ENCODE measurements at regions not wholly inside any gene's neighbourhood (a gene's known extent, or its start where the extent isn't known, plus 50 kb on each side); places are given as distances from the start of the nearest gene placed in this dataset.

DNA sequence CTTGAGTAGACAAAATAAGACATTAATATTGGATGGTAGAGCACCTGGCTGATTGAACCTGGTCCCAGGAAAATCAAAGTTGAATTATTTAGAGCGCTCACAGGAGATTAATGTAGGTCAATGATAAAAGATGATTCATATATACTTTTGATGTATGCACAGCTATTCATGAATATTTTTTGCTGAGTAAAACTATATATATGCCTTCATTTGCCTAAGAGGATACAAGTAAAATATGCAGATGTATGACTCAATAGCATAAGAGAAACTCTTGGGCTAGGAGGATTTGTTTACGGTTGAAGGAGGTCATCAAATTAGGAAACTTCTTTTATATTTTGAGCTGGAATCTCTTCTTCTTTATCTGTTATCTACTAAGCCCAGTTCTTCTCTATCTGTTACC lies 202.7 kb upstream of the HS3ST1 start:
- DNase-seq = no peak
- CTCF ChIA-PET = no interaction called here
- Mint-ChIP-seq H3K27me3 (no peaks in the 10 kb centered on the region), H3K36me3 (no peaks in the 10 kb centered on the region), H3K4me1 (no peaks in the 10 kb centered on the region), H3K9me3 (peaks cover 3% of the 10 kb centered on the region), H3K27ac (no peak overlapping the region), H3K4me3 (no peak overlapping the region)

DNA sequence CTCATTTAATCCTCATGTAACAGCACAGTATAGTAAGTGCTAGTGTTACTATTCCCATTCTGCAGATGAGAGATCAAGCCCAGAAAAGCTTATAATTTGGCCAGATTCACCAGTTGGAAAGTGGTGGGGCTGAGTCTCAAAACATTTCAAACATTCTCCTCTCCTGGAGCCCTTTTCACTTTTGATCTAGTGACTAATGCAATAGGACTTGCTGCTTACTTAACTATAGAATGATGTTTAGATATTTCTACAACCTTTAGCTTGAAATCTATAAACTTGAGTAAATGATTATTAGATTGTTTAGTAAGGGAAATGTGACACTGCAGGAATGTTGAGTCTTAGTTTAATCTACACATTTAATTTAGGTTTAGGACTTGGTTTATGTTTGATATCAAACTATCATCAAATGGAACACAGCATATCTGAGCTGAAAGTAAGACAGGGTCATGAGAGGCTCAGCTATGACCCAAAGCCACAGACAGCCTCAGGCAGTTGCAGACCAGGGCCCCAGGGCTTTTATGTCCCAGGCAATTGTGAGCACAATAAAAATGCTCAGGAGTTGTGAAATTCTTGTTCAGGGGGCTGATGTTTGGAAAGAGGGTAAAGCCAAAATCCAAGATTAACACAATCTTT lies 199.5 kb upstream of the HS3ST1 start:
- no peaks in the 10 kb centered on the region for H3K27me3 Mint-ChIP-seq
- H3K4me1 Mint-ChIP-seq = no peaks in the 10 kb centered on the region
- no peak for DNase-seq
- no peaks in the 10 kb centered on the region for H3K36me3 Mint-ChIP-seq
- CTCF ChIA-PET = no interaction called here
- H3K27ac Mint-ChIP-seq = no peak overlapping the region
- H3K9me3 Mint-ChIP-seq = no peaks in the 10 kb centered on the region
- H3K4me3 Mint-ChIP-seq = no peak overlapping the region

DNA sequence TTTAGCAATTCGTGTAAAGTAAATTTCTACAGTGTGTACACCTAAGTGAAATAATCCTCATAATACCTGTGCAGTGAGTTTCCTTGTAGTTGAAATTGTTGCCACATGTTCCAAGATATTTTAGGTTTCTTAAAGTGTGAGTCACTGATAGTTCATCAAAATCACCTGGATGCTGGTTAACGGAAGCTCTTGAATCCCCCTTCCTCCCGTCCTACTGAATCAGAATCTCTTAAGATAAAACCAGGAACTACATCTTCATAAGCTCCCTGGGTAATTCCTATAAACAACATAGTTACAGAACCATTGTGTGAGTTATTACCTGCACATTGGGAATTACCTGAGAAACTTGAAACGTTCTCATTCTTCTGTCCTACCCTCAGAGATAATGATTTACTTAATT lies 197.4 kb upstream of the HS3ST1 start:
- CTCF ChIA-PET = no interaction called here
- Mint-ChIP-seq H3K4me3 (no peak overlapping the region), H3K27me3 (no peaks in the 10 kb centered on the region), H3K9me3 (no peaks in the 10 kb centered on the region), H3K36me3 (no peaks in the 10 kb centered on the region), H3K4me1 (no peaks in the 10 kb centered on the region), H3K27ac (no peak overlapping the region)
- DNase-seq = no peak

DNA sequence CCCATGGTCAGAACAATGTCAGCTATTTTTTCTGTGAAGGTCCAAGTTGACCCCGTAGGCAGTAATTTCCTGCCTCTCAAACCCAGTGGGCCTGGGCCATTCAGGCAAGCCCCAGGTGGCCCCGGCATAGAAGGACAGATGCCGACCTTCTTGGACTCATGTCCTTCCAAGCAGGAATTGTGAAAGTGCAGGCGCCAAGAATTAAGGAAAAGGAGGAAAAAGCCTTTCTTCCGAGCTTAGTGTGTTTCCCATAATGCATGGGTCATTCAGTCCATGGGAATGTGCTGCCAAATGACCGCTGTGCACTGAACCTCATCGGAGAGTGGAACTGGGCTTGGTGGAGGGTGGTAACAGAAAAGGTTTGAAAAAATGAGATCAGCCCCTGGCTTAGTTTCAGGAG lies 196.5 kb upstream of the HS3ST1 start:
- no peak for DNase-seq
- no peak overlapping the region for H3K27ac Mint-ChIP-seq
- CTCF ChIA-PET = interaction anchor here (0.8 kb wide), 1 partner anchor 205 kb away, joined by 3 read pairs; no protein-coding TSS in a partner anchor
- H3K4me1 Mint-ChIP-seq = no peaks in the 10 kb centered on the region
- no peaks in the 10 kb centered on the region for H3K27me3 Mint-ChIP-seq
- no peaks in the 10 kb centered on the region for H3K36me3 Mint-ChIP-seq
- no peaks in the 10 kb centered on the region for H3K9me3 Mint-ChIP-seq
- H3K4me3 Mint-ChIP-seq = no peak overlapping the region

DNA sequence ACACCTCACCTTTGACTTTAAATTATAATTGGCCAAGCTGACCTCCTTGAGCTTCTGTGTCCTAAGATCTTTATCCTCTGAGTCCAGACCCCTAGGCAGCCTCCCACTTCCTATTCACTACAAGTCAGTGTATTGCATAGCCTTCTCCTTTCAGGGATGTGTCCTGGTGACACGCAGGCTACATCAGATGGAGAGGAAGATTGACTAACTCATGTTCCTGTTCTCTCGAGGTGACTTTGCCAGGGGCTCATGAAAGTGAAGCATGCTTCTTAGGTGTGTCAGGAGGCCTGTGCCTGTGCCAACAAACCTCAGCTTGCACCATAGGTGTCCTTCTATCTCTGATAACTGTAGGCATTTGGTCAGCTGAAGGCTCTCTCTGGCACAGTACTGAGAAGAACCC lies 195.7 kb upstream of the HS3ST1 start:
- no peak for DNase-seq
- no peaks in the 10 kb centered on the region for H3K9me3 Mint-ChIP-seq
- CTCF ChIA-PET = interaction anchor here (0.8 kb wide), 1 partner anchor 204 kb away, joined by 3 read pairs; no protein-coding TSS in a partner anchor
- H3K4me3 Mint-ChIP-seq = no peak overlapping the region
- no peaks in the 10 kb centered on the region for H3K4me1 Mint-ChIP-seq
- no peak overlapping the region for H3K27ac Mint-ChIP-seq
- no peaks in the 10 kb centered on the region for H3K36me3 Mint-ChIP-seq
- no peaks in the 10 kb centered on the region for H3K27me3 Mint-ChIP-seq

DNA sequence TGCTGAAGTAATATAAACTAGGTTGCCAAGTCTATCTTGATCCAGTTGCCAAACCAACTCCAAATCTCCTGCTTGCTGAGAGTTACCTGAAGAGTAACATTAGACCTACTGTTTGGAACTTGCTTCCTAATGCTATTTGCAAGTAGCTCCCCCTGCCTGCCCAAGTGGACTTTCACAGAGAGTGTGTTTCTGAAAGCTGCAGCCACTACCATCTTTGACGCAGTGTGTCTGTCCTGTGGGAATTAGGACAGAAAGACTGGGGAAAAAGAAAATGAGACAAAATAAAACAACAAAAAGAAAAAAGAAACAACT lies 195.0 kb upstream of the HS3ST1 start:
- Mint-ChIP-seq H3K36me3 (no peaks in the 10 kb centered on the region), H3K4me1 (no peaks in the 10 kb centered on the region), H3K4me3 (no peak overlapping the region), H3K9me3 (no peaks in the 10 kb centered on the region), H3K27ac (no peak overlapping the region), H3K27me3 (no peaks in the 10 kb centered on the region)
- DNase-seq = peak; percentile 21
- CTCF ChIA-PET = no interaction called here

DNA sequence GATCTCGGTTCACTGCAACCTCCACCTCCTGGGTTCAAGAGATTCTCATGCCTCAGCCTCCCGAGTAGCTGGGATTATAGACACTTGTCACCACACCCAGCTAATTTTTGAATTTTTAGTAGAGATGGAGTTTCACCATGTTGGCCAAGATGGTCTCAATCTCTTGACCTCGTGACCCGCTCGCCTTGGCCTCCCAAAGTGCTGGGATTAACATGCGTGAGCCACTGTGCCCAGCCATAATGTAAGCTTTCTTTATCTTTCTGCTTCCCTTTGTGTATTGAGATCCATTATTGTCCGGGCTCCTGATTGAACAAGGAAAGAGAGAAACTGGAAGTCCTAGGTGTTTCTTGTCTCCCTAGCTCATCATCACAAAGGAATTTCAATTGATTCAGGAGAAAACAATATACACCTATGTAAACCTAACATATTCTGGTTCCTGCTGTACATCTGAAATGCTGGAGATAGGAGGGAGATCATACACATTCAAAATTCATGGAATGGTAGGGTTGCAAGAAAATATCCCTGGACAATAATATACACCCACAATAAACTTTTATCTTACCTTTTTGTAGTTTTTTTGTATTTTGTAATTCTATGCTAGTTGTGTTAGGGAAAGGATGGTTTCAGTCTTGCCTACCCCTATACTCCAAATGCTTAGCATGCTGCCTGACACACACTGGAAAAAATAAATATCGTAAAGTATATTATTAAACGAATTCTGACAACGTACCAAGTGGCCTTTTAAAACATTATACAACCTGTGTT lies 194.4 kb upstream of the HS3ST1 start:
- H3K27me3 Mint-ChIP-seq = no peaks in the 10 kb centered on the region
- no peaks in the 10 kb centered on the region for H3K36me3 Mint-ChIP-seq
- DNase-seq = no peak
- no peaks in the 10 kb centered on the region for H3K4me1 Mint-ChIP-seq
- no peaks in the 10 kb centered on the region for H3K9me3 Mint-ChIP-seq
- H3K4me3 Mint-ChIP-seq = no peak overlapping the region
- H3K27ac Mint-ChIP-seq = no peak overlapping the region
- CTCF ChIA-PET = no interaction called here

DNA sequence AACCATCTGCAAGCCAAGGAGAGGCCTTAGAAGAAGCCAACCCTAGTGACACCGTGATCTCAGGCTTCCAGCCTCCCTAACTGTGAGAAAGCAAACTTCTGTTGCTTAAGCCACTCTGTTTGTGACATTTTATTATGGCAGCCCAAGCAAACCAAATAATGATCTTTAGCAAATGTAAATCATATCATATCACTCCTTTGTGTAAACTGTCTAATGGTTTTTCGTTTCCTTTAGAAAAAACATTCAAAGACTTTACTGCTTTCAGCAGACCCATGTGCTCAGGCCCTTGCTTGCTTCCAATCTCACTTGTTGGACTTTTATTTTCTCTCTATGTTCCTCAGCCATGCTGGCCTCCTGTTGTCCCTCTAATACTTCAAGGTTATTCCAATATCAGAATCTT lies 192.2 kb upstream of the HS3ST1 start:
- Mint-ChIP-seq H3K4me1 (no peaks in the 10 kb centered on the region), H3K4me3 (no peak overlapping the region), H3K27me3 (no peaks in the 10 kb centered on the region), H3K9me3 (no peaks in the 10 kb centered on the region), H3K27ac (no peak overlapping the region), H3K36me3 (no peaks in the 10 kb centered on the region)
- no peak for DNase-seq
- CTCF ChIA-PET = no interaction called here

DNA sequence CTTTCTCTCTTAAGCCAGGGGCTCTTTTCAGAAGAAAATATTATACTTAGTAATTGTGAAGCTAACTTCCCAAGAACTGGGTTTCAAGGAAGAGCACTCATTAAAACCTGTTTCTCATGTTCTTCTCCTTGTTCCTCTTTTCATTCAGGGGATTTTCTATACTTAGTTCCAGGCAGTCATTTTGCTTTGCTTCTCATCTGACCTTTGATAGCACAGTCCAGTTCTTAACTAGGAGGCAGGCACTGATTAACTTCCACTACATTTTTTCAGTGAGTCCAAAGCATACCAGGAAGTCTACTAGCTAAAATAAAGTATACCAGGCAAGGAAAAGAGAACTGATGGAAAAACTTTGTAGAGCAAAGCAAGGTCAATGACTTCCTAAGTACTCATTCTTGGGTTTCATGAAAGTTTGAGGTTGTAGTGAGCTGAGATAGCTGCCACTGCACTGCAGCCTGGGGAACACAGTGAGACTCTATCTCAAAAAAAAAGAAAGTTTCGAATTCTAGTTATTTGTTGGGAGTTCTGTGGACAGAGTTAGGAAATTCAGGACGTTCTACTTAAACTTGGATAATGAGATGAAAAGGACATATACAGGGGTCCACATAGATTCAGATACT lies 190.1 kb upstream of the HS3ST1 start:
- Mint-ChIP-seq H3K9me3 (no peaks in the 10 kb centered on the region), H3K27me3 (no peaks in the 10 kb centered on the region), H3K27ac (no peak overlapping the region), H3K4me1 (no peaks in the 10 kb centered on the region), H3K36me3 (no peaks in the 10 kb centered on the region), H3K4me3 (no peak overlapping the region)
- DNase-seq = no peak
- CTCF ChIA-PET = no interaction called here

DNA sequence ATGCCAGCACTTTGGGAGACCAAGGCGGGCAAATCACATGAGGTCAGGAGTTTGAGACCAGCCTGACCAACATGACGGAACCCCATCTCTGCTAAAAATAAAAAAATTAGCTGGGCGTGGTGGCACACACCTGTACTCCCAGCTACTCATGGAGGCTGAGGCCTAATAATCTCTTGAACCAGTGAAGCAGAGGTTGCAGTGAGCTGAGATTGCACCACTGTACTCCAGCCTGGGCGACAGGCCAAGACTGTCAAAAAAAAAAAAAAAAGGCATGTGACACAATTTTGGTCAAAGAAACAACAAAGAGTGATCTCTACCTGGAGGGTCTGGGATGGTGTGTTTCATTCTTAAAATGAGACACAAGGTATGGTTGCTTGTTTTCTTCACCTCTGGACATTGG lies 188.2 kb upstream of the HS3ST1 start:
- no peaks in the 10 kb centered on the region for H3K36me3 Mint-ChIP-seq
- no peaks in the 10 kb centered on the region for H3K9me3 Mint-ChIP-seq
- no peak for DNase-seq
- CTCF ChIA-PET = no interaction called here
- no peak overlapping the region for H3K27ac Mint-ChIP-seq
- no peaks in the 10 kb centered on the region for H3K4me1 Mint-ChIP-seq
- H3K4me3 Mint-ChIP-seq = no peak overlapping the region
- H3K27me3 Mint-ChIP-seq = no peaks in the 10 kb centered on the region

DNA sequence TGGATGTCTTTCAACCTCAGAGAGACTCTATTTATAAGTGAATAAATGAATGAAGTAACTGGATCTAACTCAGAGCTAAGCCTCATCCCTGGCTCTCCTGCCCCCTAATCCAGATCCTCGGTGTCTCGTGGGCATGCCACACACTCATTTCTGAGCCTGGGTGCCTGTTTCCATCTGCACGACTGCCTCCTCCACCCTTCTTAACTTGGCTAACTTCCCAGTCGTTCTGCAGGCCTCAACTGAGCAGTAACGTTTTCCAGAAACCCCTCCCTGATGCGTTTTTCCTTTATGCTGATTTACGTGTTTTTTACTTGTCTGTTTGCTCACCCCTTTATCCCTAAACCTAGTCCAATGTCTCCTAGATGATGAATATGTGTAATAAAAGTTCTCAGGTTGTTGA lies 186.9 kb upstream of the HS3ST1 start:
- H3K9me3 Mint-ChIP-seq = no peaks in the 10 kb centered on the region
- no peaks in the 10 kb centered on the region for H3K36me3 Mint-ChIP-seq
- H3K4me1 Mint-ChIP-seq = no peaks in the 10 kb centered on the region
- H3K27me3 Mint-ChIP-seq = no peaks in the 10 kb centered on the region
- DNase-seq = no peak
- H3K27ac Mint-ChIP-seq = no peak overlapping the region
- CTCF ChIA-PET = no interaction called here
- no peak overlapping the region for H3K4me3 Mint-ChIP-seq

DNA sequence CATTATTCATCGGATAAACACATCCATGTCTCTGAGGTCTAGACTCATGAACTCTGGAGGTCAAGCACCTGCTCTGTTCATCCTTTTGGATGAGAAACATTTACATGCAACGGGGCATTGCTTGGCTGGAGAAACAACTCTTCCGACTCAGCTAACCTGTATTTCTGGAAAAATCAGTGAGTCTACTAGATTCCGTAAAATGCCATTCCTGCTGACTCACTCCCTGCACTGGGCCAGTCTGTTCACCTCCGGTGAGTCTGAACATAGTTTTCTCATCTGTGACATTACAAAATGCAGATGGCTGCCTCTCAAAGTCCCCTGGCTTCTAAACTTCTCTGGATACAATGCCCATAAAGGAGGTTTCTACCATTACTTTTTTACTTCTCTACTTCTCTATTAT lies 185.7 kb upstream of the HS3ST1 start:
- Mint-ChIP-seq H3K4me3 (no peak overlapping the region), H3K27me3 (no peaks in the 10 kb centered on the region), H3K27ac (no peak overlapping the region), H3K4me1 (no peaks in the 10 kb centered on the region), H3K9me3 (no peaks in the 10 kb centered on the region), H3K36me3 (no peaks in the 10 kb centered on the region)
- no peak for DNase-seq
- CTCF ChIA-PET = no interaction called here

DNA sequence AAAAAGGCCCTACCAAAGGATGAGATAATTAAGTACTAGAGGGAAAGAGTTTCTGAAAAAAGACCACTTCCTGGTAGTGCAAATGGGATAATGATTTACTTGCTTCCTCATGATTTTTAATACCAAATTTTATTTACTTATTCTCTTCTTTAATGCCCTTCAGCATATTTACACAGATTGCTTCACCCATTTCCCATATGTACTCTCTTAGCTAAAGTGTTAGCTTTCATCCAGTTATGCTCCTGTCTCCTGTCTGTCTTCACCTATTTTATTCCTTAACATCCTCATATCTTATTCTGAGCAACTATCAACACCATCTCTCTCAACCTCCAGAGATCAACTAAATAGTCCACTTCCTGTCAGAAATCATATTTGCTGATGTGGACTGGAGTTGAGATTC lies 183.2 kb upstream of the HS3ST1 start:
- no peaks in the 10 kb centered on the region for H3K9me3 Mint-ChIP-seq
- no peaks in the 10 kb centered on the region for H3K4me1 Mint-ChIP-seq
- DNase-seq = no peak
- H3K27ac Mint-ChIP-seq = no peak overlapping the region
- no peak overlapping the region for H3K4me3 Mint-ChIP-seq
- CTCF ChIA-PET = no interaction called here
- no peaks in the 10 kb centered on the region for H3K36me3 Mint-ChIP-seq
- no peaks in the 10 kb centered on the region for H3K27me3 Mint-ChIP-seq

DNA sequence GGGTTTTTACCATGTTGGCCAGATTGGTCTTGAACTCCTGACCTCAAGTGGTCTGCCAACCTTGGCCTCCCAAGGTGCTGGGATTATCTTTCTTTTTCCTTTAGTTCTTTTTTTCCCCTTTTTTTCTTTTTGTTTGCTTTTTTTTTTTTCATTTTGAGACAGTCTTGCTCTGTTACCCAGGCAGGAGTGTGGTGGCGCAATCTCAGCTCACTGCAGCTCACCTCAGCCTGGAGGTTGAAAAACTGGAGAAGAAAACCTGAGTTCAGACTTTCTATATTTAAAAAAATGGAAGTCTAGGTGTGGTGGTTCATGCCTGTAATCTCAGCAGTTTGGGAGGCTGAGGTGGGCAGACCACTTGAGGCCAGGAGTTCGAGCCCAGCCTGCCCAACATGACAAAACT lies 181.1 kb upstream of the HS3ST1 start:
- Mint-ChIP-seq H3K9me3 (no peaks in the 10 kb centered on the region), H3K4me1 (no peaks in the 10 kb centered on the region), H3K4me3 (no peak overlapping the region), H3K27ac (no peak overlapping the region), H3K36me3 (no peaks in the 10 kb centered on the region), H3K27me3 (no peaks in the 10 kb centered on the region)
- CTCF ChIA-PET = no interaction called here
- DNase-seq = no peak

DNA sequence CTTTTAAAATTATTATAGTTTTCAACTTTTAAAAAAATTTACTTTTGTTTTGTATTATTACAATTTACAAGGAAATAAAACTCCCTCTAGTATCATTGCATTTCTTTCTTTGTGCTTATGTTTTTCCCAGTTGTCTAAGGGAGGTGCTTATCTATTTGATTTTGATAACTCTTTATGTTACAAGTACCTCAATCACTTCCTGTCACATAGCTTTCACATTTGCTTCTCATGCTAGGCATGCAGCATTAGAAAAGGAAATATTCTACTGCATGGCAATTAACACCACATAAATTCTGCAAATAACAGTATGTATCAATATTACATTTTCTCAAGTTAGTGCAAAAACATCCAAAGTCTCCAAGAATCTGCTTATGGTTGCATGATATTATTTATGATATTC lies 180.3 kb upstream of the HS3ST1 start:
- Mint-ChIP-seq H3K4me1 (no peaks in the 10 kb centered on the region), H3K9me3 (no peaks in the 10 kb centered on the region), H3K27me3 (no peaks in the 10 kb centered on the region), H3K36me3 (no peaks in the 10 kb centered on the region), H3K27ac (no peak overlapping the region), H3K4me3 (no peak overlapping the region)
- CTCF ChIA-PET = no interaction called here
- no peak for DNase-seq

Data from activated naive CD4-positive, alpha-beta T cell treated with anti-CD3 and anti-CD28 coated beads, Interleukin-2, amount 10 ng/mL, durations not matched to agents 7 days and 5 days (primary cell).